HEK293T (cell line): ENCODE measurements at regions not wholly inside any gene's neighbourhood (a gene's known extent, or its start where the extent isn't known, plus 50 kb on each side); places are given as distances from the start of the nearest gene placed in this dataset.

ENCODE experiments used
- ARNT ChIP-seq: fragments of 450-650 bp; IDR thresholded peaks from 2 replicates; pipeline ENCODE4 v1.6.1; 2017; ENCODE audit warnings: mild to moderate bottlenecking
- BHLHE40 ChIP-seq: fragments of 450-650 bp; IDR thresholded peaks from 2 replicates; pipeline ENCODE4 v1.6.1; 2016; ENCODE audit warnings: mild to moderate bottlenecking, moderate library complexity, borderline replicate concordance
- FOXK2 ChIP-seq: fragments of 450-650 bp; IDR thresholded peaks from 2 replicates; pipeline ENCODE4 v1.6.1; 2016; ENCODE audit warnings: mild to moderate bottlenecking
- FOXM1 ChIP-seq: fragments of 450-650 bp; IDR thresholded peaks from 2 replicates; pipeline ENCODE4 v1.6.1; 2017; ENCODE audit warnings: mild to moderate bottlenecking, borderline replicate concordance
- HDGF ChIP-seq: fragments of 450-650 bp; IDR thresholded peaks from 2 replicates; pipeline ENCODE4 v1.6.1; 2017; ENCODE audit warnings: antibody characterized with exemption, borderline replicate concordance
- SUZ12 ChIP-seq: fragments of 450-650 bp; IDR thresholded peaks from 2 replicates; pipeline ENCODE4 v1.6.1; 2016; ENCODE audit warnings: mild to moderate bottlenecking
- TARDBP ChIP-seq: fragments of 450-650 bp; IDR thresholded peaks from 2 replicates; pipeline ENCODE4 v1.6.1; 2016
- ZNF384 ChIP-seq: fragments of 450-650 bp; IDR thresholded peaks from 2 replicates; pipeline ENCODE4 v1.6.1; 2016

DNA sequence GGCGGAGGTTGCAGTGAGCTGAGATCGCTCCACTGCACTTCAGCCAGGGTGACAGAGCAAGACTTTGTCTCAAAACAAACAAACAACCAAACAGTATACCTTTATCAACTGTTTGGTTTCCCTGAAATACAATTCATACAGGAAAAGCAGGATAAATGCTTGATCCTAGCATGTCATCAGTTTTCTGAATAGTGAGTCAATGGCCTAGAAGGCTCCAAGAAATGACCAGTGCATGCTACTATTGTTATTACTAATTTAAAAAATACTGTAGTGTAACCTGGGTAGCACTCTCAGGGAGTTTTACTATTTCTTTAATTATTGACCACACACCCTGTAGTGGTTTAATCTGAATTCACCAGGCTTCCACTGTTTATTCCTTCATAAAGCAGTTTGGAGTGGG, 101.0 kb upstream of the PTPN3 start:
- TF ChIP-seq HDGF (no peak), FOXK2 (no peak), ZNF384 (no peak), BHLHE40 (no peak), ARNT (no peak), SUZ12 (no peak), FOXM1 (no peak), TARDBP (no peak)
